Neutrophil (primary cell): ENCODE measurements at regions not wholly inside any gene's neighbourhood (a gene's known extent, or its start where the extent isn't known, plus 50 kb on each side); places are given as distances from the start of the nearest gene placed in this dataset.

Experiments
- H3K27ac ChIP-seq: fragments of 200-600 bp; sonication (generic); 2 replicates; pipeline ENCODE4 v1.5.1; 2016; ENCODE audit warnings: mild to moderate bottlenecking, moderate library complexity
- H3K27me3 ChIP-seq: fragments of 200-600 bp; sonication (generic); 2 replicates; pipeline ENCODE4 v1.6.0; 2016; ENCODE audit warnings: mild to moderate bottlenecking
- H3K36me3 ChIP-seq: fragments of 200-600 bp; sonication (generic); 2 replicates; pipeline ENCODE4 v1.5.1; 2017
- H3K4me1 ChIP-seq, 2 experiments: fragments of 200-600 bp in 1 of 2; sonication (generic) in 1 of 2; 1 replicate in 1 of 2; 2 replicates in 1 of 2; pipeline versions ENCODE4 v1.5.1 to v1.6.1; 2013 to 2016; ENCODE audit warnings: low read depth in 1 of 2, low read length in 1 of 2, mild to moderate bottlenecking in 1 of 2, moderate library complexity in 1 of 2; ENCODE audit not compliant: control insufficient read depth in 1 of 2, insufficient read depth in 1 of 2
- H3K4me3 ChIP-seq, 2 experiments: fragments of 200-600 bp in 1 of 2; sonication (generic) in 1 of 2; 1 replicate in 1 of 2; 2 replicates in 1 of 2; pipeline ENCODE4 v1.5.1; 2013 to 2016; ENCODE audit warnings: low read depth in 1 of 2, low read length in 1 of 2, mild to moderate bottlenecking in 1 of 2, moderate library complexity in 1 of 2
- H3K9me3 ChIP-seq: fragments of 200-600 bp; sonication (generic); 2 replicates; pipeline ENCODE4 v1.5.1; 2016
- CTCF ChIP-seq: fragments of 200-600 bp; sonication (generic); IDR thresholded peaks from 2 replicates; pipeline ENCODE4 v1.5.1; 2016; ENCODE audit warnings: antibody characterized with exemption

DNA sequence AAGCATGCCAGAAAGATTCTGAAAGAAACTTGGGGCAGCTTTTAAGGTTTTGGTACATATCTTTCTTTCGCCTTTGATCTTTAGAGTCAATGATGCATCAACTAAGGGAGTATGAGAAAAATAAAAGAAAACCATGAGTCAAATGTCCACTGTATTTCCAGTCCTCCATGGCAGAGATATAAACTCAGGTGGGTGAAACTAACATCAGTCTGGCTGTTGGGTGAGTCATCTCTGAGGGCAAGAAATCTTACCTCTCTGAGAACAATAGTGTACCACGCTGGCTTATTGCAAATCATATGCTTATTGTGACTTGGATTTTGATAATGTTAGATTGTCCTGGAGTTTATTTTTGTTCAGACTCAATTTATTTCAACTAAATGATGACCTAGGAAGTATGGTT, 521.0 kb downstream of the PLCL1 start:
- Histone ChIP-seq H3K9me3 (no peaks in the 10 kb centered on the region), H3K27ac (no peak overlapping the region), H3K36me3 (no peaks in the 10 kb centered on the region), H3K27me3 (peaks cover 39% of the 10 kb centered on the region), H3K4me3 (no peak overlapping the region), H3K4me1 (no peaks in the 10 kb centered on the region)
- TF ChIP-seq CTCF: no peak

DNA sequence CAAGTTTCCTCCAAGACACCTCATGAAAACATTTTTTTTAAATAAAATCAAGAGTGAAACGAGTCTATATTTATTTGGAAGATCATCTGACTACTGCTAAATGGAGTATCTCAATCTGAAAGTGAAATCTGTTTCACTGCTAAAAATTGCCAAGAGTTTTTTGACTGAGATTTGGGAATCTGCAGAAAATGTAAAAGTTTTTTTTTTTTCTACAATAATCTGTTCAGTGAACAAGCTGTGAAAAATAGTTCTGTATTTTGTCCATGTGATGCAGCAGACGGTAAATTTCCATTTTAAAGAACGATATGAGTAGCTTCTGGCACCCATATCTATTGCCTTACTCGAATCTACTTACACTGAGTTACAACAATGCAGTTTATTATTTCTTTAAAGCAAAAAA, 519.7 kb downstream of the PLCL1 start:
- Histone ChIP-seq H3K36me3 (no peaks in the 10 kb centered on the region), H3K27ac (no peak overlapping the region), H3K27me3 (peaks cover 52% of the 10 kb centered on the region), H3K4me1 (no peaks in the 10 kb centered on the region), H3K4me3 (no peak overlapping the region), H3K9me3 (no peaks in the 10 kb centered on the region)
- no peak for TF ChIP-seq CTCF

- Histone ChIP-seq H3K9me3 (no peaks in the 10 kb centered on the region), H3K4me3 (no peak overlapping the region), H3K27ac (no peak overlapping the region), H3K27me3 (peaks cover 70% of the 10 kb centered on the region), H3K36me3 (no peaks in the 10 kb centered on the region), H3K4me1 (no peaks in the 10 kb centered on the region)
- no peak for TF ChIP-seq CTCF
Measured at GRCh38 chr2:198322275-198322674, 517.9 kb downstream of the PLCL1 start.

DNA sequence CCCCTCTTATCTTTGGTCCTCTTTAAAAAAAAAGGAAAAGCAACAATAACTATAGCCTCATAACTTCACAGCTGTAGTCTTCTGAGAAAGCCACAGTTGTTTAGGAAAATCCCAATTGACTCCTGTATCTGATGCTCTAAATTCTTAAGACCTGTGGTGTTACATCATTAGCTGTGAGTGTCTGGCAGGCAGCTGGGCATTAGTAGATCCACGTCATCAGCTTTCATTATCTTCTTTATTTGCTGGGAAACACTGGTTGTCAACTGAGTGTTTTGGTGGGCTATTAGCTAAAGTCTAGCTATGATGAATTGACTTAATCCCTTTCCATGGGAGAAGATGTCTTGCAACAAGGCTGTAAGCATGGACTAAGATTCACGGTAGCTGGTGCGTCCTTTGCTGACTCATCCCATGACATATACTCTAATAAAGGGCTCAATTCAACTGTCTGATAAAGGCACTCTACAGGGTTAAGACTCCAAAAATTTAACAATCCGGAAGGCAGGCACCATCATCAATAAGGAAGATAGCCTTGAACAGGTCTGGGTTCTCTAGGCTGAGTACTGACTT, 517.2 kb downstream of the PLCL1 start:
- Histone ChIP-seq H3K4me1 (no peaks in the 10 kb centered on the region), H3K27me3 (peaks cover 76% of the 10 kb centered on the region), H3K4me3 (no peak overlapping the region), H3K9me3 (no peaks in the 10 kb centered on the region), H3K27ac (no peak overlapping the region), H3K36me3 (no peaks in the 10 kb centered on the region)
- no peak for TF ChIP-seq CTCF

GRCh38 chr2:198316852-198317396, 512.5 kb downstream of the PLCL1 start:
- Histone ChIP-seq H3K27me3 (peaks cover 92% of the 10 kb centered on the region), H3K4me3 (no peak overlapping the region), H3K9me3 (no peaks in the 10 kb centered on the region), H3K27ac (no peak overlapping the region), H3K4me1 (no peaks in the 10 kb centered on the region), H3K36me3 (no peaks in the 10 kb centered on the region)
- TF ChIP-seq CTCF: no peak
